MM.1S (cell line): ENCODE measurements at regions not wholly inside any gene's neighbourhood (a gene's known extent, or its start where the extent isn't known, plus 50 kb on each side); places are given as distances from the start of the nearest gene placed in this dataset.

Experiments used
- DNase-seq: peaks from one replicate; pipeline ENCODE4 v3.0.0-alpha.2; 2015
- H2AFZ ChIP-seq: fragments of 300-600 bp; sonication (generic); 2 replicates; pipeline ENCODE4 v1.6.0; 2016; ENCODE audit warnings: antibody characterized with exemption, low read length
- H3F3A ChIP-seq: fragments of 300-600 bp; sonication (generic); 2 replicates; pipeline ENCODE4 v1.6.1; 2016; ENCODE audit warnings: mild to moderate bottlenecking, antibody characterized with exemption, low read length, moderate library complexity, mixed read lengths; ENCODE audit not compliant: insufficient read depth
- H3K27ac ChIP-seq: fragments of 300-600 bp; sonication (generic); 2 replicates; pipeline ENCODE4 v1.5.1; 2016; ENCODE audit warnings: mild to moderate bottlenecking, low read length
- H3K27me3 ChIP-seq: fragments of 300-600 bp; sonication (generic); replicated peaks from 2 replicates; pipeline ENCODE4 v1.6.0; 2016; ENCODE audit warnings: low read length; ENCODE audit not compliant: insufficient read depth
- H3K36me3 ChIP-seq: fragments of 300-600 bp; sonication (generic); replicated peaks from 2 replicates; pipeline ENCODE4 v1.6.1; 2016; ENCODE audit warnings: mild to moderate bottlenecking, low read length, mixed read lengths; ENCODE audit not compliant: insufficient read depth
- H3K4me1 ChIP-seq: fragments of 300-600 bp; sonication (generic); 2 replicates; pipeline ENCODE4 v1.6.1; 2016; ENCODE audit warnings: low read length, mixed read lengths
- H3K4me2 ChIP-seq: fragments of 300-600 bp; sonication (generic); 2 replicates; pipeline ENCODE4 v1.6.0; 2016; ENCODE audit warnings: low read depth, low read length
- H3K4me3 ChIP-seq: fragments of 300-600 bp; sonication (generic); 2 replicates; pipeline ENCODE4 v1.5.1; 2016; ENCODE audit warnings: low read length, mixed read lengths
- H3K79me2 ChIP-seq: fragments of 300-600 bp; sonication (generic); 2 replicates; pipeline ENCODE4 v1.6.1; 2016; ENCODE audit warnings: mixed run types, low read length, mixed read lengths
- H3K9ac ChIP-seq: fragments of 300-600 bp; sonication (generic); 2 replicates; pipeline ENCODE4 v1.6.1; 2016; ENCODE audit warnings: low read length, mixed read lengths
- H3K9me2 ChIP-seq: fragments of 300-600 bp; sonication (generic); replicated peaks from 2 replicates; pipeline ENCODE4 v1.6.1; 2016; ENCODE audit warnings: mild to moderate bottlenecking, low read length, mixed read lengths; ENCODE audit not compliant: insufficient read depth
- H3K9me3 ChIP-seq: fragments of 300-600 bp; sonication (generic); replicated peaks from 2 replicates; pipeline ENCODE4 v1.6.1; 2016; ENCODE audit warnings: mild to moderate bottlenecking, low read length, mixed read lengths; ENCODE audit not compliant: insufficient read depth
- H4K20me1 ChIP-seq: fragments of 300-600 bp; sonication (generic); 2 replicates; pipeline ENCODE4 v1.6.1; 2016; ENCODE audit warnings: mild to moderate bottlenecking, low read length, moderate library complexity, mixed read lengths; ENCODE audit not compliant: insufficient read depth
- CTCF ChIP-seq: fragments of 300-600 bp; sonication (generic); IDR thresholded peaks from 2 replicates; pipeline ENCODE4 v1.5.1; 2016; ENCODE audit warnings: antibody characterized with exemption, low read length, mixed read lengths
- EZH2 ChIP-seq: fragments of 300-600 bp; sonication (generic); optimal IDR thresholded peaks from 2 replicates; pipeline ENCODE3; 2017; ENCODE audit warnings: low read depth, mild to moderate bottlenecking, antibody characterized with exemption, low read length, mixed read lengths
- EZH2phosphoT487 ChIP-seq: fragments of 300-600 bp; sonication (generic); IDR thresholded peaks from 2 replicates; pipeline ENCODE4 v1.6.1; 2018; ENCODE audit warnings: antibody characterized with exemption, low read length

DNA sequence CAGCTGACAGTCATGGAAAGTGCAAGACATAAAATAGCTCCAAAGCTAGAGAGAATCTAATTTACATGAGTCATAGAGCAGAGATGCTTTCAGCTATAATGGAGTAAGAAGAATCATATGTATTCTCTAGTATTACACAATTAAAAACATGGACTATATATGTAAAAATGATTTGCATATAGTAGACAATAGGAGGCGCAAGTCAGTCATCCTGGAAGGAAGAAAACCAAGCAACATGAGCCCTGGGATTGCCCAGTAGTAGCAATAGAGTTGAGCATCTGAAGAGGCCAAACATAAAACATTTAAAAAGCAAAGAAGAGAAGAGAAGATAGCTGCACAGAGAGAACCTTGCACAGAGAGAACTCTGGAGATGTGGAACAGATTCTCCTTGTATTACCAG is 455.0 kb downstream of the EPHA3 start:
- no peak for DNase-seq
- Histone ChIP-seq H3K27ac (no peak overlapping the region), H3K9ac (no peak overlapping the region), H3K79me2 (no peaks in the 10 kb centered on the region), H3K4me2 (no peak overlapping the region), H3K4me1 (no peaks in the 10 kb centered on the region), H2AFZ (no peak overlapping the region), H3F3A (no peaks in the 10 kb centered on the region), H3K36me3 (no peaks in the 10 kb centered on the region), H4K20me1 (no peaks in the 10 kb centered on the region), H3K27me3 (no peaks in the 10 kb centered on the region), H3K9me3 (no peaks in the 10 kb centered on the region), H3K9me2 (no peaks in the 10 kb centered on the region), H3K4me3 (no peak overlapping the region)
- TF ChIP-seq EZH2phosphoT487 (no peak), CTCF (no peak), EZH2 (no peak)

DNA sequence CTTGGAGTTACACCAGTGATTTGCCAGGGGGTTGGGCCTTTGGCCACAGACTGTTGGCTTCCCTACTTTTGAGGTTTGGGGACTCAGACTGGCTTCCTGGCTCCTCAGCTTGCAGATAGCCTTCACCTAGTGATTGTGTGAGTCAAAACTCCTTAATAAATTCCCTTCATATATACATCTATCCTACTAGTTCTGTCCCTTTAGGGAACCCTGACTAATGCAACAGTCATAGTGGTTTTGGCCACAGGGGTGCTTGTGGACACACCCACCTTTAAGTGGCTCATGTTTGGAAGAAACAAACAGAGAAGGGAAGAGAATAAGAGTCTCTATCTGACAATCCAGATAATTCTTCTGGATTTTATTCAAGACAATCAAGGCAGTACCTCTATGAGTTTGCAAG is 457.7 kb downstream of the EPHA3 start:
- no peaks in the 10 kb centered on the region for H3K79me2 ChIP-seq
- H3K27ac ChIP-seq: no peak overlapping the region
- H3K9me2 ChIP-seq: no peaks in the 10 kb centered on the region
- H3K36me3 ChIP-seq: no peaks in the 10 kb centered on the region
- H3K27me3 ChIP-seq: no peaks in the 10 kb centered on the region
- H3K4me3 ChIP-seq: no peak overlapping the region
- no peaks in the 10 kb centered on the region for H3K9me3 ChIP-seq
- no peaks in the 10 kb centered on the region for H3F3A ChIP-seq
- H3K4me1 ChIP-seq: no peaks in the 10 kb centered on the region
- no peak overlapping the region for H3K4me2 ChIP-seq
- no peak for DNase-seq
- H4K20me1 ChIP-seq: no peaks in the 10 kb centered on the region
- H3K9ac ChIP-seq: no peak overlapping the region
- H2AFZ ChIP-seq: no peak overlapping the region
- TF ChIP-seq CTCF (no peak), EZH2 (no peak), EZH2phosphoT487 (no peak)

DNA sequence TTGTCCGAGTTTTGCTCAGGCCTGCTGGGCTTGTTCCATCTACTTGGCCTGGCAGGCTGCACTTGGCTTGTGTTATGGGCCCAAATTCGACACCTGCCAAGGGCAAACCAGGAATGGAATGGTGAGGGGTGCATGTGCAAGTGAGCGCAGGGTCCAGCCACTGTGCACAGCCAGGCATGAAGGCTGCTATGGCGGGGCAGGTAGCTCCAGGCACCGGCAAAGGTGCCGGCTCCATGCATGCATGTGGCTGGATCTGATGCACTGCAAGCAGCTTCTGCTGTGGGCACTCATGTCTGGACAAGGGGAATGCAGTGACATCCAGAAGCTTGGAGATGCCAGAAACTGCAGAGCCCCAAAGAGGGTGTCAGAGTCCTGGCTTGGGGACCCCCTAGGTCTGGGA is 463.0 kb downstream of the EPHA3 start:
- H3K27me3 ChIP-seq: no peaks in the 10 kb centered on the region
- H3F3A ChIP-seq: no peaks in the 10 kb centered on the region
- DNase-seq: no peak
- H3K36me3 ChIP-seq: no peaks in the 10 kb centered on the region
- H4K20me1 ChIP-seq: no peaks in the 10 kb centered on the region
- H3K9me2 ChIP-seq: no peaks in the 10 kb centered on the region
- no peak overlapping the region for H3K27ac ChIP-seq
- no peak overlapping the region for H3K4me3 ChIP-seq
- no peak overlapping the region for H3K9ac ChIP-seq
- no peak for TF ChIP-seq EZH2
- no peak for TF ChIP-seq EZH2phosphoT487
- no peak for TF ChIP-seq CTCF
- no peak overlapping the region for H2AFZ ChIP-seq
- H3K9me3 ChIP-seq: no peaks in the 10 kb centered on the region
- no peaks in the 10 kb centered on the region for H3K79me2 ChIP-seq
- H3K4me1 ChIP-seq: no peaks in the 10 kb centered on the region
- no peak overlapping the region for H3K4me2 ChIP-seq

- Histone ChIP-seq H3K36me3 (no peaks in the 10 kb centered on the region), H3K27ac (no peak overlapping the region), H4K20me1 (no peaks in the 10 kb centered on the region), H3K9me3 (no peaks in the 10 kb centered on the region), H3K9me2 (no peaks in the 10 kb centered on the region), H3K27me3 (no peaks in the 10 kb centered on the region), H3K4me2 (no peak overlapping the region), H3K4me1 (no peaks in the 10 kb centered on the region), H3K9ac (no peak overlapping the region), H3K79me2 (no peaks in the 10 kb centered on the region), H2AFZ (no peak overlapping the region), H3K4me3 (no peak overlapping the region), H3F3A (no peaks in the 10 kb centered on the region)
- no peak for TF ChIP-seq CTCF
- TF ChIP-seq EZH2phosphoT487: no peak
- no peak for TF ChIP-seq EZH2
- DNase-seq: no peak
Observed at GRCh38 chr3:89571298-89571697, 463.9 kb downstream of the EPHA3 start.
